HS-27A (cell line): ENCODE measurements at regions not wholly inside any gene's neighbourhood (a gene's known extent, or its start where the extent isn't known, plus 50 kb on each side); places are given as distances from the start of the nearest gene placed in this dataset.

ENCODE experiments used
- DNase-seq: peaks from one replicate; pipeline ENCODE4 v3.0.0-alpha.2; 2012; ENCODE audit warnings: low read depth, missing footprints

- no peak for DNase-seq
Measured at GRCh38 chr4:111869339-111869738, 275.9 kb upstream of the FAM241A start.

- no peak for DNase-seq
Measured at GRCh38 chr4:111871802-111872201, 273.5 kb upstream of the FAM241A start.

DNA sequence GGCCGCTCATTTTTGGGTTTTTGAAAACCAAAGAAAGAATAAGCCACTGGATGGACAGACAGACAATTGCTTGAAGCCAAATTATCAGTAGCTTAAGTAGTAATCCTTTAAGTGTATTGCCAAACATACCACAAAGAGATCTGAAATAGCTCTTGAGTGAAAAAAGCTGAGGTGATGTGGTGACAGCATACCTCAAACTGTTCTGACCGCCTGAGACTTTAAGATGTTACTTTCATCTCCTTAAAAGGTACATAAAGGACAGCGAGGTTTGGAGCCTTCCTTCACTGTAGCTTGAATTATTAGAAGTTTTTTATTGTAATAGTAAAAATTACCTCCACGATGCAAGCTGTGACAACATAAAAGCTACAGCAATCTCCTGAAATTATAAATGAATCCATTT lies 271.5 kb upstream of the FAM241A start:
- DNase-seq, result no peak

GRCh38 chr4:111879539-111879938 lies 265.7 kb upstream of the FAM241A start:
- no peak for DNase-seq

- no peak for DNase-seq
Measured at GRCh38 chr4:111880116-111880515, 265.1 kb upstream of the FAM241A start.

GRCh38 chr4:111883557-111883999 lies 261.7 kb upstream of the FAM241A start:
- no peak for DNase-seq

- no peak for DNase-seq
Measured at GRCh38 chr4:111890412-111890811, 254.8 kb upstream of the FAM241A start.

DNA sequence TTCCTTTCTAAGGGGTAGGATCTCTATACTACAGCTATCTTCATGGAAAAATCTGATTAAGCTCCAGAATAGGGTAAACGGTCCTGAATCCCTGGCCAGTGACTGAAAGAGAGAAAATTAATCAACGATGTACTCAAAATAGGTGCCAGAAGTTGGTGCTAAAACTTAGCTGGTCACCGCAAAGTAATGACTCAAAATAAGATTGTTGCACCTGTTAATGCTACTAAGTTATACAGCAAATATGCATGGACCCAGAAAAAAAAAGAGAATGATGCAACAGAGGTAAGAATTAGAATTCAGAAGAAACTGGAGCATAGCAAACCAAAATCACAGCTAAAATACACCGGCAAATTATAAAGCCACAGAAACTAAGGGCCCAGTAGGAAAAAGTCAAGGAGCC lies 239.7 kb upstream of the FAM241A start:
- DNase-seq, result no peak

GRCh38 chr4:111919639-111920038 lies 225.6 kb upstream of the FAM241A start:
- no peak for DNase-seq

DNA sequence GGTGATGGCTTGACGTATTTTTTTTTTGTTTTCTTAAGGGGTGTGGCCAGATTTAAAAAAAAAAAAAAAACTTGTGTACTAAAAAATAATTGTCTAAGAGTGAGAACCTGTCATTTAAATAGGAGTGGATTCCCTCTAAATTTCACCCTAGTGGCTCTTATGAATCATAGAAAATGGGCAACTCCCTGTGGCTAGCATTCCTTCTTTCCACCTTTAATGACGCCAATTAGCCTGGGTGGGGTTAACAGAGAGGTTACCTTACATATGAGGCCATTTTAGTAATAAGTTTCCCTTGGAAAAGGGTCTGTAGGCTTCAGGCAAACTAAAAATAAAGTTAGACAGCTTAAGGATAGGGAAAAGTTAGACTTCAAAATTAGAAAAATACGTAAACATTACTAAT lies 223.5 kb upstream of the FAM241A start:
- no peak for DNase-seq

GRCh38 chr4:111923786-111924185 lies 221.5 kb upstream of the FAM241A start:
- no peak for DNase-seq

DNA sequence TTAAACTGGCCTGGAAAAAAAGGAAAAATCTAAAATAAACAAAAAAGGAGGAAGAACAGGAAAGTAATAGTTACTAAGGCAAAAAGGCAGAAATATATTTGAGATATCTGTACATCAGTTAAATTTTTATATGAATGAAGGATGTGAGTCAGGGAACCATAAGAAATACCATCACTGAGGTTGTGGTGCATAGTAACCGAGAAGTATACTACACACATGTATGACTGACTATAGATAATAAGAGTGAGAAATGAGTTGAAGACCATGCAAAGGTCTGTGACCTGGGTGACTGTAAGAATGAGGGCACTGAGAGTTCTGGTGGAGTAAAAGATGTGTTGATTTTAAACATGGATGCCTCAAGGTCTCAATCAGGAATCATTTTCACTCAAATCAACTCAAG lies 220.6 kb upstream of the FAM241A start:
- no peak for DNase-seq

- DNase-seq, result no peak
Measured at GRCh38 chr4:111930659-111931058, 214.6 kb upstream of the FAM241A start.

DNA sequence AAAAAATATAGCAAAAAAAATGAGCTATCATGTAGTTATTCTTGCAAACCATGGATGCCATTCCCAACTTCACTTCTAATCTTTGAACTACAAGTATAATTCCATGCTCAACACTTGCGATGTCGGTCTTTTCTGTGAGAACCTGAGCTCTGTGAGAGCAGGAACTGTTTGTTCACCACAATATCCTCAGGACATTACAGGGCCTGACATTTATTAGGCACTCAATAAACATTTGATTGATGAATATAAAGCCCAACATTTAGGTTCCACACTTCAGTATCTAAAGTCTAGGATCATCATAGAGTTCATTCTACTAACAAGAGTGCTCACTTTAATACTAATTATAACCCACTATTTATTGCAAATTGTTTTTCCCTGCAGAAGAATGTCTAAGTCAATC lies 211.6 kb upstream of the FAM241A start:
- no peak for DNase-seq

GRCh38 chr4:111934314-111934713 lies 210.9 kb upstream of the FAM241A start:
- no peak for DNase-seq

DNA sequence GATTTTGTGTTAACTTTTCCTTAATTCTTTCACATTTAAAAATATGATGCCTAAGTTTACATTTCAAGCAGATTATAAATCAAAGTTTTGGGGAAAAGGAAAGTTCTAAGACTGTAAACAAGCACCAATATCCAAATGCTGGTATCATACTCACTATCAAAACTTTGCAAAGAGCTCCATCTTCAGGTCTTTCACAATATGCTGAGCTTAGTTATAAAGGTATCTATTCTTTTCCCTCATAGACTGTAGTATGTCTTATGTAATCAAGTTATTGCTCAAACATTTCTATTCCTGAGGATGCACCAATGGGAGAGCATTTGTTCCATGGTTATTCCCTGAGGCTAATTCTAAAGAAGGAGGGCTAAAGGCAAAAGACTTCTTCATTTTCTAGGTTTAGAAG lies 207.9 kb upstream of the FAM241A start:
- DNase-seq, result no peak

GRCh38 chr4:111941957-111942356 lies 203.3 kb upstream of the FAM241A start:
- DNase-seq, result no peak

GRCh38 chr4:111943796-111944203 lies 201.5 kb upstream of the FAM241A start:
- DNase-seq, result no peak

- no peak for DNase-seq
Measured at GRCh38 chr4:111945014-111945413, 200.2 kb upstream of the FAM241A start.

GRCh38 chr4:111946800-111947199 lies 198.5 kb upstream of the FAM241A start:
- no peak for DNase-seq

DNA sequence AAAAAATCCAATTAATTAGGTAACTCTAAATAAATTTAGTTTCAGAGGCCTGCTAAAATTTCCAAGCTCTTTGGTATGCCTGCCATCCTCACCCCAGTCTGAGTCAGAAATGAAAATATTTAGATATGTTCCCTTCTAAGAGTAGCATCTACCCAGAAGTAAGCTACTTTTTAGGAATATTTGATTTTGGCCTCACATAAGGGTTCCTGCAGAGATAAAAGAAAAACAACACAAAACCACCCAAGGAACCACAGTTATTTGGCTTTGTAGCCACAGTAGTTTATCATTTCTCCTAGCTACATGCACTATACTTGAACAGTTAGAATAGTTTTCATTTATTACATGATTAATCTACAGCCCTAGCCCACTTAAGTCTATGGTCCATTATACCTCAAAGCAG lies 192.6 kb upstream of the FAM241A start:
- no peak for DNase-seq

DNA sequence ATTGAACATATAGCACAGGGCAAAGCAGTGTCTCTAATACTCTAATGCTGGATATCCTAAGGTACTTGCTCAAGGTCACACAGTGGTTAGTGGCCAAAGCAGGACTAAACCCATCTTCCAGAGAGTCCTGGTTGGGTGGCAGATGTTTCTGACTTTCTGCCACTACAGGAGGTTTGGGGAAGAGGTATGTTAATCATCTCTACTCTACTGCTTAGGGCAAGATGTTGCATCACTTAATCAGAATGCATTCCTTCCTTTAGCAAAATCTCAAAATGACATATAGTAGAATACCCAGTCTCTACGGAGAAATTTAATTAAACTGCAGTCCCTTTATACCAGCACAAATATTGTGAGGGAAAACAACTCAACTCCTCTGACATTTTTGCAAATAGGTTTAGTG lies 190.7 kb upstream of the FAM241A start:
- DNase-seq, result no peak

DNA sequence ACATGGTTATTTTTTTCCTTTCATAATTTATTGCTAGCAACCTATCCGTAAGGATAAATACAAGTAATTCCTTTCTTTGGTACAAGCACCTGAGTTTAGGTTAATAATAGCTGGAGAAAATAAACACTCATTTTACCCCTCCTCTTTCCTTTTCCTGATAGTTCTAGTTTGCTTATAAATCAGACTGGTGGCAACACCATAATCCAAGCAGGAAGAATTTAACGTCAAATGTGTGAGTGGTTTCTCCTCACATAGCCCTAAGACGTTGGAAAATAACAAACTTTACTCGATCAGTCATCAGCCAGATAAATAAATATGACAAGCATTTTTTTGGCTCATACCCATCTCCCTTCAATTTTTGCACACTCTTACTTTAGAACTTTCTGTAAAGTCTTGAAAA lies 190.3 kb upstream of the FAM241A start:
- DNase-seq, result no peak

DNA sequence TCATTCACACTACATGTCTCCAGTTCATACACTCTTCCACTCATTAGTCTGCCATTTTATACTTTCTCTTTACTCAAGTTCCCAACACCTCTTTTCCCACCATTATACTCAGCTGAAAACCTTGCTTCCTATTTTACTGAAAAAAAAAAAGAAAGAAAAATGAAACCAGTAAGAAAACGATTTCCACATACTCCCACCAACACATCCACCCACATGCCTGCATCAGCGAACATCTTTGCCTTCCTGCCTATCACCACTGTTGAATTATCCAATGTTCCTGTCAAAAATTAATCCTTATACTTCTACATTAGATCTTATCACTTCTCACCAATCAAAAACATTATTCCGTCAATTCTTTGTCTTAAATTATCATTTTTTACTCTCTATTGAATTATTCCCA lies 188.1 kb upstream of the FAM241A start:
- DNase-seq, result no peak

- DNase-seq, result no peak
Measured at GRCh38 chr4:111957997-111958396, 187.3 kb upstream of the FAM241A start.
